Posterior cingulate gyrus (tissue), 11 donors: ENCODE measurements at regions not wholly inside any gene's neighbourhood (a gene's known extent, or its start where the extent isn't known, plus 50 kb on each side); places are given as distances from the start of the nearest gene placed in this dataset.

Source experiments
- DNase-seq, 10 donors: peaks; one replicate each; pipeline versions ENCODE4 v3.0.0 to v3.0.0-alpha.2; 2020 to 2021; ENCODE audit warnings: mixed read lengths in 3 of 10
- intact Hi-C: fragments of 100-400 bp; cut with DNase I; formaldehyde crosslinking; loops from one replicate; pipeline ENCODE4 v1.15.1; 2023

GRCh38 chr6:22668307-22668706 lies 98.9 kb downstream of the HDGFL1 start:
- intact Hi-C loops: no loop called here
- no peak for DNase-seq

GRCh38 chr6:22668717-22669116 lies 99.4 kb downstream of the HDGFL1 start:
- intact Hi-C loops: no loop called here
- no peak for DNase-seq

- DNase-seq: no peak
- intact Hi-C loops: no loop called here
Observed at GRCh38 chr6:22670605-22671004, 101.2 kb downstream of the HDGFL1 start.

DNA sequence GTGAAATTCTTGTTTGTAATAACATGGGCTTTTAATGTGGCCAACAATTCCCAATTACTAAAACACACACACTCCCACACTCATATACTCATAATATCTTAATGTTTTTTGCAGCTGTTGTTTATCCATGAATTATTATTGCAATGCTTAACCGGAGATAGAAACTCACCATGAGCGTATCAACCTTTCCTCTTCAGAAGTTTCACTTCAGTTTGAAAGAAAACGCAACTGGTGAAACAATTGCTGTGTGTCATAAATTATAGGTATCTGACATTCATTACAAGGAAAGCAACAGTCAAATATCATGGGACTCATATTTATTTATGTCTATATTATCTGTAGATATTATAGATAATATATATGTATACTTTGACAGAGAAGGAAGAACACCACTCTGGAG lies 104.1 kb downstream of the HDGFL1 start:
- intact Hi-C loops: no loop called here
- no peak for DNase-seq

DNA sequence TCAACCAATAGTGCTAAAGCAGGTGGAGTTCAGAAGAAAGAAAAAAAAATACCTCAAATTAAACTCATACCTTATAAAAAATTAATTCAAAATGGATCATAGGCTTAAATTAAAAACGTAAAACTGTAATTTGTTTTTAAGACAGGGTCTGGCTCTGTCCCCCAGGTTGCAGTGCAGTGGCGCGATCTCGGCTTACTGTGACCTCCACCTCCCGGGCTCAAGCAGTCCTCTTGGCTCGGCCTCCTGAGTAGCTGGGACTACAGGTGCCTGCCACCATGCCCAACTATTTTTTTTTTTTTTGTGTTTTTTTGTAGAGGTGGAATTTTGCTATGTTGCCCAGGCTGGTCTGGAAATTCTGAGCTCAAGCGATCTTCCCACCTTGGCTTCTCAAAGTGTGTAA lies 111.6 kb downstream of the HDGFL1 start:
- intact Hi-C loops: no loop called here
- peak in 2 of 10 donors; percentile 58 to 67 for DNase-seq

GRCh38 chr6:22681761-22682160 lies 112.4 kb downstream of the HDGFL1 start:
- intact Hi-C loops: no loop called here

GRCh38 chr6:22682979-22683378 lies 113.6 kb downstream of the HDGFL1 start:
- intact Hi-C loops: no loop called here
- no peak for DNase-seq

More at GRCh38 chr6:22681761-22682160, 112.4 kb downstream of the HDGFL1 start:
- DNase-seq: no peak

DNA sequence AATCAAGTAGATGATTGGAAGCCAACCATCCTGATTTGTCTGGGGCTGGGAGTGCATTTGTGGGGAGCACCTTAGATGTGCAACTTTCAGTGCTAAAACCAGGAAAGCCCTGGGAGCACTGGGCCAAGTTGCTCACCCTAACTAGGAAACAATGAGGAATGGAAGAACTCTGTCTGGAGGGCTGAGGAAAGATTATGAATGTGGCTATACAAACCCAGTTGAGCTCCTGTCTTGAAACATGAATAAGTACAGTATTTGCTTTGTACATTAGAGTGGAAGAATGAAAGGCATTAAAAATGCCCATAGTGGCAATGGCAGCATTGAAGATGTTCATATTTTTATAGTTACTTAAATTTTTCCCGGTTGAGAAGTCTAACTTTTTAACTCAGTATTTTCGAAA lies 121.1 kb downstream of the HDGFL1 start:
- DNase-seq: no peak
- intact Hi-C loops: no loop called here

DNA sequence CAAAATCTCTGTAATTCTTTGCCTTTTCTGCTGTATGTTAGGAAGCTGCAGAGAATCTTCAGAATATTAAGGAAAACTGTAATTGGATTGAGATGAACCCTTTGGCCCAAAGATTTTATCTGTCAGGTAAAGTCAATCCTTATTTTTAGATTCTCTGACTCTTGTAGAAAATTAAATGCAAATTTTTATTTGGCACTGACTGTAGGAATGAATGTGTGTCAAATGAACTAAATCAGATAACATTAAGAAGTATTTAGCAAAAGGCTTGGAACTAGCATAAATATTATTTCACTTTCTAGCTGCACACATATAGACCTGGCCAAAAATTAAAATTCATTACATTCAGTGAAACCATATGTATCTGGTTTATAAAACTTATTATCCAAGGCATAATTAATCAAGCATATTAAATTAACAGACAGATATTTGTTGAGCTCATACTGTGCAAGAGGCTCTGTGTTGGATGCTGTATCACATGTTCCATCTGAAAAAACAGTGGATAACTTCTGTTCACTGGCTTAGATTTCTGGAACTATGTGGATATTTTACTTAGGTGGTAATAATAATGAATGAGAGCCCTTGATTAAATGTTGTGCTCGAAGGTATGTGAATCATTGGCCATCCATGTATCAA lies 124.8 kb downstream of the HDGFL1 start:
- DNase-seq: no peak
- intact Hi-C loops: no loop called here

GRCh38 chr6:22696481-22696880 lies 127.1 kb downstream of the HDGFL1 start:
- no peak for DNase-seq
- intact Hi-C loops: no loop called here

DNA sequence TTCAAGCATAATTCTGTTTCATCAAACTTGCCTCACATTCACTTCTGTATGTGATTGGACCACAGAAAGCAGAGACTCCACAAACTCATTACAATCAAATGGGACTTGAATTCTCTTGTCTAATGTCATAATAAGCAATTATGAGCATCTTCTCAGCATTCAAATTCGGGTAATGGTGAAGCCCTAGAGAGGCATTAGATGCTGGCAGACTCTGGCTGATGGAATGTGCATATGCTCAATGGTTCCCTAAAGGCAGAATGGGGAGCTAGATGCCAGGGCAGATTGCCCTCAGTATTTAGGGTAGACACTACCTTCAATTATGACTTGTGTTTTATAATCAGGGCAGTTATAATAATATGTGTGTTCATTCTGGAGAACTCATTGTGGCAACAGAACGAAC lies 127.9 kb downstream of the HDGFL1 start:
- no peak for DNase-seq
- intact Hi-C loops: no loop called here

DNA sequence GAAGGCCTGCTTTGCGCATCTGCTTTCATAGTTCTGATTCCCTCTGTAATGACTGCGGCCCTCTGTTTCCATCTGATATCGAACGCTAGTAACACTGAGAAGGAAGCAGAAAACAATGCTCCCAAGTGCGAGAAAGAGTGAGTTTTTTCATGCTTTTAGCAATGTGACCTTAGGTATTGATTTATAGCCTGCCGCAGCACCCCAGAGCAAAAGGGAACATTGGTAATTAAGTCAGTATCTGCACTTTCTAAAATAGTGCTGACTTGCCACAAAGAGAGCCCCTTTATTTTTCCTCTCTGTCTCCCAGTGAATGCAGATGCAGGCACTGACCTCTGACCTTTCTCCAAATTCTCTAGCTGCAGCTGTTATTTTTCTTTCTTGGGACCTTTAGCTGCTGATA lies 129.8 kb downstream of the HDGFL1 start:
- DNase-seq: no peak
- intact Hi-C loops: no loop called here

DNA sequence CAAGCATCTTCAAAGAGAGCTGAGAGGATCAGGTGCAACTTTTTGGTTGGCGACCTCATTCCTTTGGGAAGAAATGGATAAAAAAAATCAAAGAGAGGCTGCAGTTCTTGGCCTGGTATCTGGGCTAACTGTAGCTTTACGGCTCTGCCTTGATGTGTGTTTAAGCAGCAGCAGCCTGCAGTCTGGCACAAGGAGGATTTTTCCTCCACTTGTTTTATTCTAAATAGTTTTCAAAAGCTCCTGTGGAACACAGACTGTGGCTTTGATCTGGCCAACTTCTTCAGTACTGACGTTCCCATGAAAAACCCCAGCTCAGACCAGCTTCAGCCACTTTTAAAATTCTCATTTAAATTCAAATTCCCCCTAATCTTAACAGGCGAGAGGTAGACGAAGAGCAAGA lies 137.3 kb downstream of the HDGFL1 start:
- no peak for DNase-seq
- intact Hi-C loops: no loop called here

- intact Hi-C loops: no loop called here
- no peak for DNase-seq
Observed at GRCh38 chr6:22708469-22708868, 139.1 kb downstream of the HDGFL1 start.

DNA sequence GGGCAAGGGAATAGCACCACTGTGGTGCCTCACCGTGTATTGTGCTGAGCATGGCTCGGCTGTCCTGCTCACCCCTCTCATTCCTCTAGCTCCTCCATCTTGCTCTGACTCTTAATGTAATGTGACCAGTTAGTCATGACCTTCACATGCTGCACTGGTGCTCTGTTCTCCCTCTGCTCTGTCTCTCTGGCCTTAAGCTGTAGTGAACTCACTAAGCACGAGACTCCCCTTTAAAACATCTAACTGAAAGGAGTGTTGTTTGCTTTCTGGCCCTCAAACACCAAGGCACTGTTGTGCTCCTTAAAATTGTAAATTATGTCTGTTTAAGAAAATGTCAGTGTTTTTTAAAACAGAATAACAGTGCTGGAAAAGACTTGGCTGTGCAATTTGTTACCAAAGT lies 140.4 kb downstream of the HDGFL1 start:
- intact Hi-C loops: no loop called here
- DNase-seq: no peak

DNA sequence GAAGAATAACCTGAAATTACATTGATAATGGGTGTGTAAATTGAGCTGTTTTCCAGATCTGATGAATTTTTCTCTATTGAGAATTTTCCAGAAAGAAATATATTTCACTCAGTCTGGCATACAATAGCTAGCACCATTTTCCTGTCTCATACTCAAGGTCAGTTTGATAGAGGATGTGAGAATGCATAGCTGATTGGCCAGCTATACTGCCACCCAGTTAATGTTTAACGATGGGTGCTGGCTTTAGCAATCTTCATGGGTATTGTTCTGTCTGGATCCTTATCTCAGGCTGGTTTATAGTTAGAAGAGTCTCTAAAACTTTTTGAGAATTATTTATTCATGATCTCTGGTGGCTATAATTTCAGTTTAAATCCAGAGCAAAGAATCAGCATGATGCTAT lies 147.4 kb downstream of the HDGFL1 start:
- intact Hi-C loops: no loop called here
- DNase-seq: no peak

GRCh38 chr6:22717915-22718314 lies 148.5 kb downstream of the HDGFL1 start:
- intact Hi-C loops: no loop called here
- peak in 2 of 10 donors; percentile 63 to 64 for DNase-seq

DNA sequence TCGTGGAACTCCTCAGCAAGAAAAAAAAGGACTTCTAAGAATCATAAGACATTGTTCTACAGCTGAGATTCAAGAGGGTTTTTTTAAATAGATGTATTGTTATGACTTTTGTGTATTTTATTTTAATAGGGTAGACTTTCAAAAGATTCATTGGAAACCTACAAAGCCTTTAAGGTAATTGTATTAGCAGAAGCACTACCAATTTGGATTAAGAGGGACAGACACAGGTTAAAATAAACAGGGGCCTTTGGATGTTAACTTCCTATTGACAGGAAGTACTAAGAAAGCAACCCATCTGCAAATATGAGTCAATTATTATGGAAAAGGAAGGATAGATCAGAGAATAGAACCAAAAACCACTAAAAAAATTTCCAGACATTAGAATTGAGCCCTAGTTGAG lies 153.5 kb downstream of the HDGFL1 start:
- intact Hi-C loops: no loop called here
- DNase-seq: no peak

DNA sequence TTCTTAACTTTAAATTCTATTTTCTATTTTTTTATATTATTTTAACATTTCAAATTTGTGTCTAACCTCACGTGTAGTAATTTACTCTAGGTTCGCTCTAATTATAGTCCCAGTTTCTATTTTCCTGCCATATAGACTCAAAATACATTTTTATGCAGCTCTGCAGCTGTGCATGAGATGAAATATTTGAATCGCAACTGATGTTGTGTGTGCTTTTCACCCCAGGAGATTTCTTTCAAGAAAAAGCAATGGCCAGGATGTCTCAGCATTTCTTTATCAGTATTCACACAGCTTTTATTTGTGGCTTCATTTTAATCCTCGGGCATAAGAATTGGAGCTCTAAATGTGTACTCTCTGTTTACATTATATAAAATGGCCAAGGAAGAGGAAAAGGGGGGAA lies 157.6 kb downstream of the HDGFL1 start:
- intact Hi-C loops: no loop called here
- no peak for DNase-seq

DNA sequence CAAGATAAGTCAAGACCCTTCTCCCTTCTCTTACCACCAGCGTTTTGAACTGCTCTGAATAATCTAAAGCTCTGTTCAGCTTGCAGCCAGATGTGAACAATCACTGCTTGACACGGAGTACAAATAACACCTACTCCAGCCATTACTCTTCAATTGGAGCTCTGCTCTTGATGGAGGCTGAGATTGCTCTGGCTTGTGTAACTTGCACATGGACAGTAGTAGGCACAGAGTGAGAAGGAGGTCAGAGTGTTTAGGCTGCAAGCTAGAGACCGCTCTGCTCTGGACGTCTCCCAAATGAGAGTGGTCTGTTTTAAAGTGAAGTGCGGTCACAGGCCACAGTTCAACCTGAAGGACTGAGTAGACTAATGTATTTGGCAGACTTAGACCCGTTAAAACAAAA lies 158.3 kb downstream of the HDGFL1 start:
- no peak for DNase-seq
- intact Hi-C loops: no loop called here

DNA sequence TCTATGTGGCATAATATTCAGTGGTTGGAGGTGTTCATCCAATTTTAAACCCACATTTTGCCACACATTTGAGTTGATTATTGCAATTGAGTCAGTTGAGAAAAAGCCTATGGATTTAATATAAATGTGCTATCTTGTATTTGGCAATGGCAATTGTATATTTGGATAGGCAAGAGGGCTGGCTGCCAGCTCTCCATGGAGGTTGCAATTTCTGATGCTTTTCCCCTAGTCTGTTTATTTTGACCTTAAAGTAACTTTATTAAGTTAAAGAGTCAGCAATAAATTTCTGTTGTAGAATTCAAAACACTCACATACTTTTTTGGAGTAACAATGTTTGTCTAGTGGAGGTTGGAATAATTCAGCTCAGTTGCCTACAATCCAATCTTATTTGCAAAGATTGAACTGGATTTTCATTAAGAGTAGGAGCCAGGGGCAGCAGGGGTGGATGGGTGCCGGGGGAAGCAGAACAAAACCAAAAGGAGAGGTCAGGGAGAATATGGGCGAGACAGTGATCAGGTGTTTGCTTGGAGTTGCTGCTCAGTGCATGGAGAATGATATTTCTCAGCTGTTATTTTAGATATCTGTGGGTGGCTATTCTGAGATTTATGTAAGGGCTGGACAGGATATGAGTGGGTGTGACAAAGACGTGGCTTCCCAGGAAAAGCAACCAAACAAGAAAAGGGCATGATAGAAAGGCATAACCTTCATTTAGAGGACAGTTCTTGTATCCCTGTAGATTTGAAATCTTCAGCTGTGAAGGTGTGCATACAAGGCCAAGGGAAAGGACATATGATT lies 163.0 kb downstream of the HDGFL1 start:
- intact Hi-C loops: no loop called here
- no peak for DNase-seq

GRCh38 chr6:22736740-22737139 lies 167.4 kb downstream of the HDGFL1 start:
- intact Hi-C loops: loop anchor here (5.0 kb wide), 2 partner anchors 589 to 1139 kb away; no protein-coding TSS in a partner anchor
- DNase-seq: no peak
